ENCODE measurements at regions not wholly inside any gene's neighbourhood (a gene's known extent, or its start where the extent isn't known, plus 50 kb on each side); places are given as distances from the start of the nearest gene placed in this dataset.

DNA sequence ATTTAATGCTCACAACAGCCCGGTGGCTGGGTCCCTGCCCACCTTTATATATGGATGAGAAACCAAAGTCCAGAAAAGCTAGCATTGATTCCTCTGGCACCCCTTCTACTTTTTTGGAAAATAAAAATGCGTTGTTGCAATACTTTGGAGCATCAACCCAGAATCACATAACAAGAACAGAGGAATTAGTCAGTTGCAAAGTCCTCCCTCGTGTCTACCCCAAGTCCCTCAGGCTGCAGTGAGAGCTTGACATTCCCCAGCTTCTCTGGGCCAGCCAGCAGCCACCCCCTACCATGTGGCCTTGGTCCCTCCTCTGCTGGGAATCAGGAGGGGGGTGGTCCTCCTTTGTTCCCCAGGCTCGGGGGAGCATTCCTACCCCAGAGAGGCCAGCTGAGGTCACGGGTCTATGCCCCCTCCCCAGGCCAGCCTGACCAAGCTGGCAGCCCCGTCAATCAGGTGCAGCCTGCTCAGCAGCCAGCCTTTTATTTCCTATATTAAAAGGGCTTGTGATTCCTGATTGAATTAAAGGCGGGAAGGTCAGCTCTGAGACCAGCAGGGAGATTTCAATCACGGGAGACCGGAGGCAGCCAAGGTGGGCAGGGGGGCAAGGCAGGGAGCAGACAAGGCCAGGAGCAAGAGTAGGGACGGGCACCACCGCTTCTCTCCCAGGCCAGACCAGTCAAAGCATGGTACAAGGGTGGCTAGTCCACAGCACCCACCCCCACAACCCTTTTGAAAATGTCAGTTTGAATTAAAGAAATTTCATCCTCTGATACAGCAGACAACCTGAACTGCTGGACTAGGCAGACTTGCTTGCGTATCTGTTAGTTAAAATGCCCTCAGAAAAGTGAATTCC, 158.9 kb downstream of the MRPL14 start:
- no peak for TF ChIP-seq EZH2 (IDR thresholded peaks at IDR 0.05; ENCODE audit: low read depth)
- TF ChIP-seq, protein P1, sequence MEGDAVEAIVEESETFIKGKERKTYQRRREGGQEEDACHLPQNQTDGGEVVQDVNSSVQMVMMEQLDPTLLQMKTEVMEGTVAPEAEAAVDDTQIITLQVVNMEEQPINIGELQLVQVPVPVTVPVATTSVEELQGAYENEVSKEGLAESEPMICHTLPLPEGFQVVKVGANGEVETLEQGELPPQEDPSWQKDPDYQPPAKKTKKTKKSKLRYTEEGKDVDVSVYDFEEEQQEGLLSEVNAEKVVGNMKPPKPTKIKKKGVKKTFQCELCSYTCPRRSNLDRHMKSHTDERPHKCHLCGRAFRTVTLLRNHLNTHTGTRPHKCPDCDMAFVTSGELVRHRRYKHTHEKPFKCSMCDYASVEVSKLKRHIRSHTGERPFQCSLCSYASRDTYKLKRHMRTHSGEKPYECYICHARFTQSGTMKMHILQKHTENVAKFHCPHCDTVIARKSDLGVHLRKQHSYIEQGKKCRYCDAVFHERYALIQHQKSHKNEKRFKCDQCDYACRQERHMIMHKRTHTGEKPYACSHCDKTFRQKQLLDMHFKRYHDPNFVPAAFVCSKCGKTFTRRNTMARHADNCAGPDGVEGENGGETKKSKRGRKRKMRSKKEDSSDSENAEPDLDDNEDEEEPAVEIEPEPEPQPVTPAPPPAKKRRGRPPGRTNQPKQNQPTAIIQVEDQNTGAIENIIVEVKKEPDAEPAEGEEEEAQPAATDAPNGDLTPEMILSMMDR (conservative IDR thresholded peaks at IDR 0.05) = no peak

Data from PC-9 (cell line).